ENCODE measurements at regions not wholly inside any gene's neighbourhood (a gene's known extent, or its start where the extent isn't known, plus 50 kb on each side); places are given as distances from the start of the nearest gene placed in this dataset.

GRCh38 chr11:15654451-15654850 is 539.7 kb downstream of the INSC start:
- TF ChIP-seq EZH2phosphoT487 (IDR thresholded peaks at IDR 0.05; ENCODE audit: unreplicated experiment) (no peak), CTCF (conservative IDR thresholded peaks at IDR 0.05; ENCODE audit: low read depth in 2 of 2) (no peak)
